Hepatocyte (in vitro differentiated cells): ENCODE measurements at regions not wholly inside any gene's neighbourhood (a gene's known extent, or its start where the extent isn't known, plus 50 kb on each side); places are given as distances from the start of the nearest gene placed in this dataset.

ENCODE experiments used
- CTCF ChIP-seq: fragments of 200-600 bp; sonication (generic); IDR thresholded peaks from 2 replicates; pipeline ENCODE4 v1.5.1; 2016; ENCODE audit warnings: antibody characterized with exemption, mild to moderate bottlenecking; ENCODE audit not compliant: poor library complexity
- EZH2 ChIP-seq: fragments of 200-600 bp; sonication (generic); IDR thresholded peaks from 2 replicates; pipeline ENCODE4 v1.6.1; 2016; ENCODE audit warnings: antibody characterized with exemption, mild to moderate bottlenecking, borderline replicate concordance
- EZH2phosphoT487 ChIP-seq: fragments of 200-600 bp; sonication (generic); IDR thresholded peaks from one replicate; pipeline ENCODE4 v1.6.1; 2018; ENCODE audit warnings: antibody characterized with exemption, mild to moderate bottlenecking, low read depth, moderate library complexity; ENCODE audit not compliant: unreplicated experiment, severe bottlenecking

- TF ChIP-seq CTCF (no peak), EZH2 (no peak), EZH2phosphoT487 (no peak)
These were observed 1509.6 kb upstream of the TMEM132C start for GRCh38 chr12:126757326-126757725.
